Spleen (tissue), 11 donors: ENCODE measurements at regions not wholly inside any gene's neighbourhood (a gene's known extent, or its start where the extent isn't known, plus 50 kb on each side); places are given as distances from the start of the nearest gene placed in this dataset.

ENCODE experiments used
- DNase-seq: peaks from one replicate; pipeline ENCODE4 v3.0.0-alpha.2; 2020
- H3K27ac ChIP-seq, 8 donors: fragments of 200-600 bp; sonication (generic) in 7 of 8; 1 replicate in 4 of 8; 2 replicates in 4 of 8; pipeline versions ENCODE4 v1.5.0 to v1.8.0; 2016 to 2021; ENCODE audit warnings: inconsistent platforms in 4 of 8, mild to moderate bottlenecking in 4 of 8, moderate library complexity in 1 of 8
- H3K27me3 ChIP-seq, 7 donors: fragments of 200-600 bp; sonication (generic) in 6 of 7; replicated peaks in 1 of 7; 1 replicate in 4 of 7; 2 replicates in 3 of 7; pipeline versions ENCODE4 v1.5.0 to v1.8.0; 2016 to 2021; ENCODE audit warnings: inconsistent platforms in 3 of 7, mild to moderate bottlenecking in 1 of 7
- H3K36me3 ChIP-seq, 6 donors: fragments of 200-600 bp; sonication (generic) in 5 of 6; 1 replicate in 4 of 6; 2 replicates in 2 of 6; pipeline versions ENCODE4 v1.5.0 to v1.8.0; 2016 to 2021; ENCODE audit warnings: inconsistent platforms in 2 of 6
- H3K4me1 ChIP-seq, 6 donors: fragments of 200-600 bp; sonication (generic) in 5 of 6; 1 replicate in 3 of 6; 2 replicates in 3 of 6; pipeline versions ENCODE4 v1.5.0 to v1.8.0; 2016 to 2021; ENCODE audit warnings: inconsistent platforms in 3 of 6
- H3K4me3 ChIP-seq, 8 donors: fragments of 200-600 bp; sonication (generic) in 7 of 8; 1 replicate in 4 of 8; 2 replicates in 4 of 8; pipeline versions ENCODE4 v1.5.0 to v1.8.0; 2016 to 2021; ENCODE audit warnings: inconsistent platforms in 4 of 8, mild to moderate bottlenecking in 4 of 8, moderate library complexity in 2 of 8
- H3K9me3 ChIP-seq, 8 donors: fragments of 200-600 bp; sonication (generic) in 7 of 8; 1 replicate in 4 of 8; 2 replicates in 4 of 8; pipeline versions ENCODE4 v1.5.0 to v1.8.0; 2016 to 2021; ENCODE audit warnings: inconsistent platforms in 4 of 8
- CTCF ChIP-seq, 11 experiments: fragments of 200-600 bp in 7 of 11; fragments of 450-650 bp in 4 of 11; sonication (generic) in 4 of 11; IDR thresholded peaks in 8 of 11; conservative IDR thresholded peaks in 3 of 11; 1 replicate in 7 of 11; 2 replicates in 4 of 11; pipeline versions ENCODE4 v1.4.0 to v1.8.0; 2016 to 2021; ENCODE audit warnings: antibody characterized with exemption in 11 of 11, inconsistent platforms in 4 of 11, mild to moderate bottlenecking in 1 of 11
- POLR2A ChIP-seq, 3 donors: fragments of 450-650 bp; IDR thresholded peaks; one replicate each; pipeline ENCODE4 v1.5.1; 2017; ENCODE audit warnings: antibody characterized with exemption in 3 of 3, mild to moderate bottlenecking in 1 of 3
- POLR2AphosphoS5 ChIP-seq, 3 donors: sonication (generic); formaldehyde crosslinking; IDR thresholded peaks; one replicate each; pipeline ENCODE4 v1.5.1; 2017; ENCODE audit warnings: antibody characterized with exemption in 3 of 3
- WGBS, 5 donors: extraction: QIAGEN DNeasy Blood & Tissue Kit in 3 of 5; methylation state at CpG; one replicate each; pipeline versions ENCODE4 v1.1.5 to v1.1.7; 2013 to 2018; 5-methylcytosine and 5-hydroxymethylcytosine counted together
- intact Hi-C: fragments of 100-400 bp; cut with DNase I; formaldehyde crosslinking; loops from one replicate; pipeline ENCODE4 v1.15.0; 2023; ENCODE audit warnings: low total_unique reads
- donor health status: healthy with polysubstance abuse.
- donor health status: DM: no; HTN: no; CAD: no; lungs with moderate emphysema.
- donor health status: DM: no; HTN: no; CAD: no.
- donor health status: Bipolar disorder and iron deficiency.
- donor health status: healthy.
- donor health status: DM: no; HTN: no; CAD: no.
- donor health status: DM: yes; HTN: yes; CAD: no.

DNA sequence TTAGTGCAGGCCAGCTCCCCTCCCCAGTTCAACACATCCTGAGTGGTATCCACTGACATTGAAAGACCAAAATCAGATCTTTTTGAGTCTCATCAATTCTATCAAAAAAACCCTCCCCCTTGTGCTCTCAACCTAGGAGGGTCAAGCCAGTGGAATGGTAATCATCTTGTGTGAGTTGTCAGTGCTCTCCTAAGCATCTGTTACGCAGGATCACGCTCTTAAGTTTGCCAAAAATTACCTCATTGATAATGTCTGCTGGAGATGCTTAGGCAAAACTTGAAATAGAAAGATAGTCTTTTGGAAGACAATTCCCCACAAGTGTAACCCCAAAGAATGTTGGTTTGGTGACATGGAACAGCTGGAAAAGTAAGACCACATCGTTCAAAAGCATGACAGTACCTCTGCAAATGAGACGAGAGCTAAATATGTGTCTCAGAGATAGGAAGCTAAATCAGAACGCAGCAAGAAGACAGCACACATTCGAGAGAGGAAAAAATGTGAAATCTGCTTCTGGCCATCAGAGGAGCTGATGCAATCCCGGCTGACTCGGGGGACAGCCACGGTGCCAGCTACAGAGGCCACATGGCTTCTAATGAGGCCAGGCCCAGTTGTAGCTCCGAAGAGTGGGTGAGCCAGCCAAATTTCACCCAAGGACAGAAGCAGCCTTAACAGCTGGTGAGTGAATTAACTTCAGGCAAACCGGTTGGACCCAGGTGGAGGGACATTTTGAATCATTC lies 753.9 kb downstream of the RNF144A start:
- DNase-seq: no peak
- Histone ChIP-seq H3K27ac (peak overlapping the region in 3 of 8 donors; percentile 32 to 52 (median 48)), H3K4me3 (no peak overlapping the region), H3K36me3 (no peaks in the 10 kb centered on the region), H3K27me3 (no peaks in the 10 kb centered on the region), H3K4me1 (peaks cover 0 to 9% (median 0%) of the 10 kb centered on the region in 6 donors), H3K9me3 (peaks cover 0 to 5% (median 0%) of the 10 kb centered on the region in 8 donors)
- 75 to 83% (median 81%) methylated on average over 11 of the region's 11 CpGs for WGBS, 5 donors
- TF ChIP-seq POLR2AphosphoS5 (IDR thresholded peaks at IDR 0.05) (no peak), POLR2A (IDR thresholded peaks at IDR 0.05) (no peak), CTCF (IDR thresholded peaks at IDR 0.05 in 8 of 11, conservative IDR thresholded peaks at IDR 0.05 in 3 of 11) (no peak)
- intact Hi-C loops: no loop called here

GRCh38 chr2:7672027-7672684 lies 754.9 kb downstream of the RNF144A start:
- Histone ChIP-seq H3K36me3 (no peaks in the 10 kb centered on the region), H3K4me3 (no peak overlapping the region), H3K4me1 (peaks cover 0 to 9% (median 0%) of the 10 kb centered on the region in 6 donors), H3K27ac (peak overlapping the region in 4 of 8 donors; percentile 0 to 52 (median 40)), H3K27me3 (no peaks in the 10 kb centered on the region), H3K9me3 (peaks cover 0 to 5% (median 0%) of the 10 kb centered on the region in 8 donors)
- 58 to 66% (median 65%) methylated on average over 8 of the region's 8 CpGs for WGBS, 5 donors
- intact Hi-C loops: no loop called here
- DNase-seq: peak; percentile 79
- TF ChIP-seq CTCF (IDR thresholded peaks at IDR 0.05 in 8 of 11, conservative IDR thresholded peaks at IDR 0.05 in 3 of 11) (peak; percentile 45 to 83 (median 66)), POLR2A (IDR thresholded peaks at IDR 0.05) (no peak)

- peaks cover 0 to 5% (median 0%) of the 10 kb centered on the region in 8 donors for H3K9me3 ChIP-seq
- H3K4me3 ChIP-seq: no peak overlapping the region
- intact Hi-C loops: no loop called here
- TF ChIP-seq CTCF (IDR thresholded peaks at IDR 0.05 in 8 of 11, conservative IDR thresholded peaks at IDR 0.05 in 3 of 11): no peak
- no peak for TF ChIP-seq POLR2AphosphoS5 (IDR thresholded peaks at IDR 0.05)
- TF ChIP-seq POLR2A (IDR thresholded peaks at IDR 0.05): no peak
- WGBS, 5 donors: 82 to 93% (median 91%) methylated on average over 5 of the region's 5 CpGs
- no peak for DNase-seq
- peak overlapping the region in 4 of 8 donors; percentile 0 to 52 (median 40) for H3K27ac ChIP-seq
- peaks cover 0 to 9% (median 0%) of the 10 kb centered on the region in 6 donors for H3K4me1 ChIP-seq
- H3K36me3 ChIP-seq: no peaks in the 10 kb centered on the region
- H3K27me3 ChIP-seq: no peaks in the 10 kb centered on the region
Observed at GRCh38 chr2:7672685-7673071, 755.5 kb downstream of the RNF144A start.

DNA sequence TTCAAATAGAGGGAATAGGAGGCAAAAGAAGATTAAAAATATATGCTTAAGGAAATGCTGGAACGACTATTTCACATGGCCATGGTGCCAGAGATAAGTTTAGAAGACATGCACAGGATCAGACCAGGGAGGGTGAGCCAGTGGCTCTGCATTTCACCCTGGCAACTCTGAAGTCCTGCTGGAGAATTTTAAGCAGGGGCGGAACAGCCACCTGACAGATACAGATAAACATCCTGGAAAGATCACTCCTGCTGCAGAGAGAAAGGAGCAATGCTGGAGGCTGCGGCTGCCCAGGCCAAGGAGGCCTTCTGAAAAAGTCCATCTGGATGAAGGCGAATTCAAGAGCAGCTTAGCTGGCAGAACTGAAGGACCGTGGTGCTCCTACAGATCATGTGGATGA lies 755.9 kb downstream of the RNF144A start:
- Histone ChIP-seq H3K36me3 (no peaks in the 10 kb centered on the region), H3K27me3 (no peaks in the 10 kb centered on the region), H3K27ac (peak overlapping the region in 4 of 8 donors; percentile 0 to 52 (median 40)), H3K4me3 (no peak overlapping the region), H3K9me3 (peaks cover 0 to 5% (median 0%) of the 10 kb centered on the region in 8 donors), H3K4me1 (peaks cover 0 to 9% (median 0%) of the 10 kb centered on the region in 6 donors)
- 70 to 87% (median 77%) methylated on average over 5 of the region's 5 CpGs for WGBS, 5 donors
- DNase-seq: no peak
- TF ChIP-seq POLR2AphosphoS5 (IDR thresholded peaks at IDR 0.05) (no peak), POLR2A (IDR thresholded peaks at IDR 0.05) (no peak), CTCF (IDR thresholded peaks at IDR 0.05 in 8 of 11, conservative IDR thresholded peaks at IDR 0.05 in 3 of 11) (no peak)
- intact Hi-C loops: no loop called here
